B cell (primary cell): ENCODE measurements at regions not wholly inside any gene's neighbourhood (a gene's known extent, or its start where the extent isn't known, plus 50 kb on each side); places are given as distances from the start of the nearest gene placed in this dataset.

Source experiments
- ATAC-seq: fragments of 200-7000 bp; cut with Tn5 transposase; one replicate; pipeline ENCODE4 v1.10.0; 2021; ENCODE audit warnings: low read depth, mild to moderate bottlenecking, moderate number of reproducible peaks, moderate library complexity
- CTCF ChIA-PET: fragments of 350-600 bp; sonication (Branson Sonifier 250); formaldehyde crosslinking; loops from one replicate; lab custom pipeline; 2021; ENCODE audit warnings: antibody characterized with exemption, inconsistent platforms; lab: Charles Lee
- POLR2A ChIA-PET: fragments of 350-600 bp; sonication (Branson Sonifier 250); formaldehyde crosslinking; loops from one replicate; lab custom pipeline; 2021; ENCODE audit warnings: antibody characterized with exemption; lab: Charles Lee
- DNase-seq: peaks from one replicate; pipeline ENCODE4 v3.0.0; 2013
- H2AFZ ChIP-seq: 2 replicates; pipeline ENCODE4 v1.6.1; 2012; ENCODE audit warnings: mild to moderate bottlenecking, low read depth, low read length; ENCODE audit not compliant: insufficient read depth, poor library complexity, severe bottlenecking
- H3K27ac ChIP-seq, 2 donors: 1 replicate in 1 of 2; 2 replicates in 1 of 2; pipeline ENCODE4 v1.5.1; 2012 to 2013; ENCODE audit warnings: low read length in 2 of 2, mild to moderate bottlenecking in 2 of 2, moderate library complexity in 1 of 2
- H3K27me3 ChIP-seq, 4 experiments: fragments of 200-600 bp in 1 of 4; sonication (generic) in 1 of 4; replicated peaks in 1 of 4; 1 replicate in 2 of 4; 2 replicates in 2 of 4; pipeline versions ENCODE4 v1.6.1 to v1.7.0; 2013 to 2016; ENCODE audit warnings: low read length in 3 of 4, mild to moderate bottlenecking in 2 of 4, mixed read lengths in 1 of 4, moderate library complexity in 1 of 4; ENCODE audit not compliant: insufficient read depth in 4 of 4, control insufficient read depth in 3 of 4; ENCODE audit errors: control extremely low read depth in 1 of 4
- H3K36me3 ChIP-seq, 2 experiments: replicated peaks in 1 of 2; 1 replicate in 1 of 2; 2 replicates in 1 of 2; pipeline versions ENCODE4 v1.6.1 to v1.7.1; 2013; ENCODE audit warnings: low read length in 1 of 2; ENCODE audit not compliant: insufficient read depth in 2 of 2, control insufficient read depth in 1 of 2; ENCODE audit errors: control extremely low read depth in 1 of 2, extremely low read depth in 1 of 2
- H3K4me1 ChIP-seq, 2 donors: fragments of 200-600 bp in 1 of 2; sonication (generic) in 1 of 2; 1 replicate in 1 of 2; 2 replicates in 1 of 2; pipeline versions ENCODE4 v1.5.1 to v1.6.1; 2013 to 2017; ENCODE audit warnings: low read length in 2 of 2; ENCODE audit not compliant: control insufficient read depth in 2 of 2, insufficient read depth in 2 of 2
- H3K4me2 ChIP-seq: replicated peaks from 2 replicates; pipeline ENCODE3; 2012; ENCODE audit warnings: mild to moderate bottlenecking, low read depth, low read length; ENCODE audit not compliant: poor library complexity, severe bottlenecking
- H3K4me3 ChIP-seq, 5 experiments: fragments of 200-600 bp in 1 of 5; sonication (generic) in 1 of 5; 1 replicate in 3 of 5; 2 replicates in 2 of 5; pipeline versions ENCODE4 v1.5.1 to v1.7.0; 2011 to 2016; ENCODE audit warnings: low read length in 4 of 5, mild to moderate bottlenecking in 4 of 5, low read depth in 2 of 5, control low read depth in 1 of 5, moderate library complexity in 1 of 5; ENCODE audit not compliant: insufficient read depth in 1 of 5; ENCODE audit errors: control extremely low read depth in 1 of 5, extremely low read depth in 1 of 5
- H3K79me2 ChIP-seq: fragments of 200-600 bp; sonication (generic); one replicate; pipeline ENCODE4 v1.6.0; 2016; ENCODE audit warnings: low read length; ENCODE audit not compliant: control insufficient read depth, insufficient read depth
- H3K9ac ChIP-seq: fragments of 200-600 bp; sonication (generic); 2 replicates; pipeline ENCODE4 v1.6.1; 2017; ENCODE audit warnings: mild to moderate bottlenecking, low read length, moderate library complexity
- H3K9me3 ChIP-seq, 3 donors: one replicate each; pipeline versions ENCODE4 v1.6.1 to v1.7.1; 2013; ENCODE audit warnings: low read length in 2 of 3; ENCODE audit not compliant: control insufficient read depth in 2 of 3, insufficient read depth in 1 of 3; ENCODE audit errors: control extremely low read depth in 1 of 3
- H4K20me1 ChIP-seq: 2 replicates; pipeline ENCODE4 v1.6.0; 2012; ENCODE audit warnings: mild to moderate bottlenecking, low read length; ENCODE audit not compliant: insufficient read depth, control insufficient read depth, poor library complexity, severe bottlenecking
- H3K27ac Mint-ChIP-seq: one replicate; pipeline ENCODE4 v1.8.0; 2021; ENCODE audit warnings: mixed read lengths
- H3K27me3 Mint-ChIP-seq: one replicate; pipeline ENCODE4 v1.8.0; 2021; ENCODE audit warnings: mixed read lengths
- H3K4me1 Mint-ChIP-seq: one replicate; pipeline ENCODE4 v1.8.0; 2021; ENCODE audit warnings: mixed read lengths
- H3K4me3 Mint-ChIP-seq: one replicate; pipeline ENCODE4 v1.8.0; 2021; ENCODE audit warnings: mixed read lengths
- H3K9me3 Mint-ChIP-seq: one replicate; pipeline ENCODE4 v1.8.0; 2022; ENCODE audit warnings: mixed read lengths; ENCODE audit not compliant: insufficient read depth
- EZH2 ChIP-seq: IDR thresholded peaks from 2 replicates; pipeline ENCODE4 v1.6.1; 2012; ENCODE audit warnings: borderline replicate concordance, low read depth, mild to moderate bottlenecking, moderate library complexity, low read length; ENCODE audit not compliant: insufficient read depth, poor library complexity, severe bottlenecking
- WGBS: methylation state at CpG from one replicate; pipeline ENCODE4 v1.1.5; 2013; ENCODE audit warnings: missing lambda C conversion rate; ENCODE audit not compliant: insufficient coverage; 5-methylcytosine and 5-hydroxymethylcytosine counted together
- intact Hi-C: fragments of 100-400 bp; cut with micrococcal nuclease; formaldehyde crosslinking; loops from one replicate; pipeline ENCODE4 v1.10.0; 2022
- TF ChIP-seq, protein P1 (sequence below): fragments of 200-600 bp; IDR thresholded peaks from one replicate; pipeline ENCODE4 v1.8.0; 2022; ENCODE audit warnings: antibody characterized with exemption, mild to moderate bottlenecking

- no peak for ATAC-seq
- Mint-ChIP-seq H3K9me3 (no peaks in the 10 kb centered on the region), H3K4me3 (no peak overlapping the region), H3K4me1 (peaks cover 15% of the 10 kb centered on the region), H3K27me3 (no peaks in the 10 kb centered on the region), H3K27ac (no peak overlapping the region)
- TF ChIP-seq, protein P1, sequence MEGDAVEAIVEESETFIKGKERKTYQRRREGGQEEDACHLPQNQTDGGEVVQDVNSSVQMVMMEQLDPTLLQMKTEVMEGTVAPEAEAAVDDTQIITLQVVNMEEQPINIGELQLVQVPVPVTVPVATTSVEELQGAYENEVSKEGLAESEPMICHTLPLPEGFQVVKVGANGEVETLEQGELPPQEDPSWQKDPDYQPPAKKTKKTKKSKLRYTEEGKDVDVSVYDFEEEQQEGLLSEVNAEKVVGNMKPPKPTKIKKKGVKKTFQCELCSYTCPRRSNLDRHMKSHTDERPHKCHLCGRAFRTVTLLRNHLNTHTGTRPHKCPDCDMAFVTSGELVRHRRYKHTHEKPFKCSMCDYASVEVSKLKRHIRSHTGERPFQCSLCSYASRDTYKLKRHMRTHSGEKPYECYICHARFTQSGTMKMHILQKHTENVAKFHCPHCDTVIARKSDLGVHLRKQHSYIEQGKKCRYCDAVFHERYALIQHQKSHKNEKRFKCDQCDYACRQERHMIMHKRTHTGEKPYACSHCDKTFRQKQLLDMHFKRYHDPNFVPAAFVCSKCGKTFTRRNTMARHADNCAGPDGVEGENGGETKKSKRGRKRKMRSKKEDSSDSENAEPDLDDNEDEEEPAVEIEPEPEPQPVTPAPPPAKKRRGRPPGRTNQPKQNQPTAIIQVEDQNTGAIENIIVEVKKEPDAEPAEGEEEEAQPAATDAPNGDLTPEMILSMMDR, result no peak
- no peak for TF ChIP-seq EZH2
- Histone ChIP-seq H3K4me3 (no peak overlapping the region), H3K4me1 (peaks cover 5 to 15% of the 10 kb centered on the region in 2 donors), H3K36me3 (no peaks in the 10 kb centered on the region), H3K4me2 (no peak overlapping the region), H2AFZ (no peak overlapping the region), H3K79me2 (no peaks in the 10 kb centered on the region), H3K27me3 (no peaks in the 10 kb centered on the region), H4K20me1 (no peaks in the 10 kb centered on the region), H3K27ac (no peak overlapping the region), H3K9me3 (no peaks in the 10 kb centered on the region), H3K9ac (no peak overlapping the region)
- POLR2A ChIA-PET, result interaction anchor here (0.7 kb wide), 1 partner anchor 1300 kb away, joined by 3 read pairs; no protein-coding TSS in a partner anchor
- intact Hi-C loops, result no loop called here
- 83% methylated on average over 1 of the region's 2 CpGs for WGBS
- no peak for DNase-seq
- CTCF ChIA-PET, result interaction anchor here (2.3 to 4.8 kb wide), 2 partner anchors 23 to 38 kb away, joined by 12 to 25 read pairs; no protein-coding TSS in a partner anchor
Measured at GRCh38 chr6:42509256-42509655, 54.6 kb upstream of the UBR2 start.

GRCh38 chr6:42507901-42508300 is 55.9 kb upstream of the UBR2 start:
- H3K4me3 ChIP-seq, result no peak overlapping the region
- ChIA-PET POLR2A (no interaction called here), CTCF (interaction anchor here (0.9 to 4.8 kb wide), 2 partner anchors 39 kb away, joined by 4 to 25 read pairs; no protein-coding TSS in a partner anchor)
- H3K4me1 ChIP-seq, result peaks cover 5 to 15% of the 10 kb centered on the region in 2 donors
- no peak overlapping the region for H3K27ac ChIP-seq
- ATAC-seq (no peak), DNase-seq (no peak)
- no peak overlapping the region for H3K9ac ChIP-seq
- H3K9me3 ChIP-seq, result no peaks in the 10 kb centered on the region
- Mint-ChIP-seq H3K27me3 (no peaks in the 10 kb centered on the region), H3K4me1 (peaks cover 17% of the 10 kb centered on the region), H3K9me3 (no peaks in the 10 kb centered on the region), H3K4me3 (no peak overlapping the region), H3K27ac (no peak overlapping the region)
- no CpG with 5 or more reads among the region's 1 CpG for WGBS
- no peaks in the 10 kb centered on the region for H3K36me3 ChIP-seq
- intact Hi-C loops, result no loop called here
- no peaks in the 10 kb centered on the region for H3K27me3 ChIP-seq
- no peak for TF ChIP-seq EZH2
- TF ChIP-seq, protein P1, result no peak
- no peaks in the 10 kb centered on the region for H3K79me2 ChIP-seq
- no peaks in the 10 kb centered on the region for H4K20me1 ChIP-seq
- no peak overlapping the region for H3K4me2 ChIP-seq
- no peak overlapping the region for H2AFZ ChIP-seq
